ENCODE measurements at regions not wholly inside any gene's neighbourhood (a gene's known extent, or its start where the extent isn't known, plus 50 kb on each side); places are given as distances from the start of the nearest gene placed in this dataset.

DNA sequence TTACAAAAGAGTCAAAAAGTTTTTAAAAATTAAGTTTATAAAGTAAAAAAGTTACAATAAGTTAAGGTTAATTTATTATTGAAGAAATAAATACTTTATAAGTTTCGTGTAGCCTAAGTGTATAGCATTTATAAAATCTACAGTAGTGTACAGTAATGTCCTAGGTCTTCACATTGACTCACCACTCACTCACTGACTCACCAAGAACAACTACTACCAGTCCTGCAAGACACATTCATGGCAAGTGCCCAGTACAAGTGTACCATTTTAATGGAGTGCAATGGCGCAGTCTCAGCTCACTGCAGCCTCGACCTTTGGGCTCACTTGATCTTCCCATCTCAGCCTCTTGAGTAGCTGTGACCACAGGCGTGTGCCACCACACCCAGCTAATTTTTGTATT, 128.2 kb downstream of the GPX5 start:
- TF ChIP-seq, protein P1, sequence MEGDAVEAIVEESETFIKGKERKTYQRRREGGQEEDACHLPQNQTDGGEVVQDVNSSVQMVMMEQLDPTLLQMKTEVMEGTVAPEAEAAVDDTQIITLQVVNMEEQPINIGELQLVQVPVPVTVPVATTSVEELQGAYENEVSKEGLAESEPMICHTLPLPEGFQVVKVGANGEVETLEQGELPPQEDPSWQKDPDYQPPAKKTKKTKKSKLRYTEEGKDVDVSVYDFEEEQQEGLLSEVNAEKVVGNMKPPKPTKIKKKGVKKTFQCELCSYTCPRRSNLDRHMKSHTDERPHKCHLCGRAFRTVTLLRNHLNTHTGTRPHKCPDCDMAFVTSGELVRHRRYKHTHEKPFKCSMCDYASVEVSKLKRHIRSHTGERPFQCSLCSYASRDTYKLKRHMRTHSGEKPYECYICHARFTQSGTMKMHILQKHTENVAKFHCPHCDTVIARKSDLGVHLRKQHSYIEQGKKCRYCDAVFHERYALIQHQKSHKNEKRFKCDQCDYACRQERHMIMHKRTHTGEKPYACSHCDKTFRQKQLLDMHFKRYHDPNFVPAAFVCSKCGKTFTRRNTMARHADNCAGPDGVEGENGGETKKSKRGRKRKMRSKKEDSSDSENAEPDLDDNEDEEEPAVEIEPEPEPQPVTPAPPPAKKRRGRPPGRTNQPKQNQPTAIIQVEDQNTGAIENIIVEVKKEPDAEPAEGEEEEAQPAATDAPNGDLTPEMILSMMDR (IDR thresholded peaks at IDR 0.05; ENCODE audit: low read length) = no peak
- no peak for TF ChIP-seq EZH2 (optimal IDR thresholded peaks at IDR 0.05; ENCODE audit: low read depth, low read length)
